ENCODE measurements at regions not wholly inside any gene's neighbourhood (a gene's known extent, or its start where the extent isn't known, plus 50 kb on each side); places are given as distances from the start of the nearest gene placed in this dataset.

GRCh38 chr3:144317961-144318360 is 346.3 kb downstream of the DIPK2A start:
- no peaks in the 10 kb centered on the region for H3K9me3 ChIP-seq
- no peaks in the 10 kb centered on the region for H3K27me3 ChIP-seq (replicated peaks; ENCODE audit: insufficient read depth)
- no peak overlapping the region for H3K4me3 ChIP-seq
- H3K27ac ChIP-seq: no peak overlapping the region
- no peak for ATAC-seq (ENCODE audit: insufficient number of reproducible peaks, low FRiP score, low read depth)
- TF ChIP-seq, protein P1, sequence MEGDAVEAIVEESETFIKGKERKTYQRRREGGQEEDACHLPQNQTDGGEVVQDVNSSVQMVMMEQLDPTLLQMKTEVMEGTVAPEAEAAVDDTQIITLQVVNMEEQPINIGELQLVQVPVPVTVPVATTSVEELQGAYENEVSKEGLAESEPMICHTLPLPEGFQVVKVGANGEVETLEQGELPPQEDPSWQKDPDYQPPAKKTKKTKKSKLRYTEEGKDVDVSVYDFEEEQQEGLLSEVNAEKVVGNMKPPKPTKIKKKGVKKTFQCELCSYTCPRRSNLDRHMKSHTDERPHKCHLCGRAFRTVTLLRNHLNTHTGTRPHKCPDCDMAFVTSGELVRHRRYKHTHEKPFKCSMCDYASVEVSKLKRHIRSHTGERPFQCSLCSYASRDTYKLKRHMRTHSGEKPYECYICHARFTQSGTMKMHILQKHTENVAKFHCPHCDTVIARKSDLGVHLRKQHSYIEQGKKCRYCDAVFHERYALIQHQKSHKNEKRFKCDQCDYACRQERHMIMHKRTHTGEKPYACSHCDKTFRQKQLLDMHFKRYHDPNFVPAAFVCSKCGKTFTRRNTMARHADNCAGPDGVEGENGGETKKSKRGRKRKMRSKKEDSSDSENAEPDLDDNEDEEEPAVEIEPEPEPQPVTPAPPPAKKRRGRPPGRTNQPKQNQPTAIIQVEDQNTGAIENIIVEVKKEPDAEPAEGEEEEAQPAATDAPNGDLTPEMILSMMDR (IDR thresholded peaks at IDR 0.05): no peak
- H3K4me1 ChIP-seq (ENCODE audit: control insufficient read depth in 1 of 2, low read depth in 2 of 2): no peaks in the 10 kb centered on the region
- no peaks in the 10 kb centered on the region for H3K36me3 ChIP-seq
- DNase-seq (ENCODE audit: low spot score): no peak

- TF ChIP-seq, protein P1 (IDR thresholded peaks at IDR 0.05): no peak
- Histone ChIP-seq H3K27me3 (replicated peaks; ENCODE audit: insufficient read depth) (no peaks in the 10 kb centered on the region), H3K27ac (no peak overlapping the region), H3K9me3 (no peaks in the 10 kb centered on the region), H3K36me3 (no peaks in the 10 kb centered on the region), H3K4me3 (no peak overlapping the region), H3K4me1 (ENCODE audit: control insufficient read depth in 1 of 2, low read depth in 2 of 2) (no peaks in the 10 kb centered on the region)
- DNase-seq (ENCODE audit: low spot score) (no peak), ATAC-seq (ENCODE audit: insufficient number of reproducible peaks, low FRiP score, low read depth) (no peak)
These were observed 352.5 kb downstream of the DIPK2A start for GRCh38 chr3:144324076-144324475.

DNA sequence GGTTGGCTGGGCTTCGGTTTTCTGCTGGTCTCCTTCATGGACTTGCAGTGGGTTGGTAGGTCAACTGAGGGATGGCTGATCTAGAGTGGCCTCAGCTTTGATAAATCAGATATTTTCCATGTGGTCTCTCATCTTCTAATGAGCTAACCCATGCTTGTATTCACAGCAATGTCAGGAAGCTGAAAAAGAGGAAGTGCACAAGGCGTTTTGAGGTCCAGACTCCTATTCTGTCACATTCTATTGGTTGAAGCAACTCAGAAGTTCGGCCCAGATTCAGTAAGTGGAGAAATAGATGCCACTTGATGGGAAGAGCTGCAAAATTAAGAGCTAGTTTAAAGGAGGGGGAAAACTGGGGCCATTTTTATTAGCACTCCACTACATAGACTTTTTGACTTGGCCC is 361.2 kb downstream of the DIPK2A start:
- H3K9me3 ChIP-seq: no peaks in the 10 kb centered on the region
- H3K36me3 ChIP-seq: no peaks in the 10 kb centered on the region
- no peak overlapping the region for H3K4me3 ChIP-seq
- TF ChIP-seq, protein P1 (IDR thresholded peaks at IDR 0.05): no peak
- DNase-seq (ENCODE audit: low spot score) (no peak), ATAC-seq (ENCODE audit: insufficient number of reproducible peaks, low FRiP score, low read depth) (no peak)
- no peak overlapping the region for H3K27ac ChIP-seq
- H3K4me1 ChIP-seq (ENCODE audit: control insufficient read depth in 1 of 2, low read depth in 2 of 2): no peaks in the 10 kb centered on the region
- no peaks in the 10 kb centered on the region for H3K27me3 ChIP-seq (replicated peaks; ENCODE audit: insufficient read depth)

- ATAC-seq (ENCODE audit: insufficient number of reproducible peaks, low FRiP score, low read depth) (no peak), DNase-seq (ENCODE audit: low spot score) (no peak)
- Histone ChIP-seq H3K9me3 (no peaks in the 10 kb centered on the region), H3K27ac (no peak overlapping the region), H3K36me3 (no peaks in the 10 kb centered on the region), H3K4me1 (ENCODE audit: control insufficient read depth in 1 of 2, low read depth in 2 of 2) (no peaks in the 10 kb centered on the region), H3K27me3 (replicated peaks; ENCODE audit: insufficient read depth) (no peaks in the 10 kb centered on the region), H3K4me3 (no peak overlapping the region)
- TF ChIP-seq, protein P1 (IDR thresholded peaks at IDR 0.05): no peak
These were observed 369.8 kb downstream of the DIPK2A start for GRCh38 chr3:144341471-144341870.

DNA sequence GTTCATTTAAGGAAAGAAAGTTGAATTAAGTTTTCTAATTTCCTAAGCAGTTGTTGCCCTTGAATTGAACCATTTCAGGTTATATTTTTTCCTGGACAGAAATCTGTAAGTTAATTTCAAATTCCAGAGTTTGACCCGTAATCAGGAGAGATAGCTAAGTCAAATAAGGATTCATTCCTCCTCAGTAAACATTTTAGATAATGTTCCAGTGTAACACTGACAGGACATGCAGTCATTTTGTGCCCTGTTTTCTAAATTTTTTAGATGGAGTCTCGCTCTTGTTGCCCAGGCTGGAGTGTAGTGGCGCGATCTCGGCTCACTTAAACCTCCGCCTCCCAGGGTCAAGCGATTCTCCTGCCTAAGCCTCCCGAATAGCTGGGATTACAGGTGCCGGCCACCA is 371.7 kb downstream of the DIPK2A start:
- no peaks in the 10 kb centered on the region for H3K27me3 ChIP-seq (replicated peaks; ENCODE audit: insufficient read depth)
- no peaks in the 10 kb centered on the region for H3K36me3 ChIP-seq
- H3K9me3 ChIP-seq: no peaks in the 10 kb centered on the region
- H3K4me3 ChIP-seq: no peak overlapping the region
- ATAC-seq (ENCODE audit: insufficient number of reproducible peaks, low FRiP score, low read depth) (no peak), DNase-seq (ENCODE audit: low spot score) (no peak)
- no peaks in the 10 kb centered on the region for H3K4me1 ChIP-seq (ENCODE audit: control insufficient read depth in 1 of 2, low read depth in 2 of 2)
- TF ChIP-seq, protein P1 (IDR thresholded peaks at IDR 0.05): no peak
- no peak overlapping the region for H3K27ac ChIP-seq
